Activated T-helper 17 cell treated with anti-CD3 and anti-CD28 coated beads, Interleukin-2, amount 50 U/mL, for 72 hours (primary cell): ENCODE measurements at regions not wholly inside any gene's neighbourhood (a gene's known extent, or its start where the extent isn't known, plus 50 kb on each side); places are given as distances from the start of the nearest gene placed in this dataset.

Experiments used
- ATAC-seq: fragments of 150-1000 bp; cut with Tn5 transposase; replicated peaks from 2 replicates; pipeline ENCODE4 v1.10.0; 2021; ENCODE audit warnings: mild to moderate bottlenecking, moderate library complexity
- H3K27ac Mint-ChIP-seq: one replicate; pipeline ENCODE4 v1.8.0; 2022; ENCODE audit warnings: mixed read lengths
- H3K27me3 Mint-ChIP-seq: one replicate; pipeline ENCODE4 v1.8.0; 2022; ENCODE audit warnings: mixed read lengths
- H3K36me3 Mint-ChIP-seq: one replicate; pipeline ENCODE4 v1.8.0; 2022; ENCODE audit warnings: low read depth, mild to moderate bottlenecking, mixed read lengths
- H3K4me1 Mint-ChIP-seq: one replicate; pipeline ENCODE4 v1.8.0; 2022; ENCODE audit warnings: mixed read lengths
- H3K4me3 Mint-ChIP-seq: one replicate; pipeline ENCODE4 v1.8.0; 2022; ENCODE audit warnings: mild to moderate bottlenecking, mixed read lengths
- H3K9me3 Mint-ChIP-seq: one replicate; pipeline ENCODE4 v1.8.0; 2022; ENCODE audit warnings: mixed read lengths

DNA sequence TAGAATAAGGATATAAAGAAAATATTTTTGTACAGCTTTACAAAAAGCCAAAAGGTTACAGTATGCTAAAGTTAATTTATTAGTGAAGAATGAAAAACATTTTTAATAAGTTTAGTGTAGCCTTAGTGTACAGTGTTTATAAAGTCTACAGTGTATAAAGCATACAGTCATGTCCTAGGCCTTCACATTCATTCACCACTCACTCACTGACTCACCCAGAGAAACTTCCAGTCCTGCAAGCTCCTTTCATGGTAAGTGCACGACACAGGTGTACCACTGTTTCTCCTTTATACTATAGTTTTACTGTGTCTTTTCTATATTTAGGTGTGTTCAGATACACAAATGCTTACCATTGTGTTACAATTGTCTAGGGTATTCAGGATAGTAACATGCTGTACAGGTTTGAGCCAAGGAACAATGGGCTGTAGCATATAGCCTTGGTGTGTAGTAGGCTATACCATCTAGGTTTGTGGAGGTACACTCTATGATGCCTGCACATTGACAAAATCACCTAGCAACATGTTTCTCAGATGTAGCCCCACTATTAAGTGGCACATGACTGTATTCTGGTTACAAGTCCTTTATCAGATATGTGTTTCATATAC is 197.1 kb upstream of the KBTBD8 start:
- Mint-ChIP-seq H3K4me1 (no peaks in the 10 kb centered on the region), H3K9me3 (peaks cover 4% of the 10 kb centered on the region), H3K4me3 (no peak overlapping the region), H3K27ac (no peak overlapping the region), H3K36me3 (no peaks in the 10 kb centered on the region), H3K27me3 (peaks cover 10% of the 10 kb centered on the region)
- no peak for ATAC-seq

- peaks cover 4% of the 10 kb centered on the region for H3K27me3 Mint-ChIP-seq
- ATAC-seq = no peak
- H3K36me3 Mint-ChIP-seq = no peaks in the 10 kb centered on the region
- H3K27ac Mint-ChIP-seq = no peak overlapping the region
- no peaks in the 10 kb centered on the region for H3K4me1 Mint-ChIP-seq
- no peak overlapping the region for H3K4me3 Mint-ChIP-seq
- H3K9me3 Mint-ChIP-seq = no peaks in the 10 kb centered on the region
Observed at GRCh38 chr3:66803206-66803605, 194.9 kb upstream of the KBTBD8 start.

GRCh38 chr3:66803721-66804695 is 194.1 kb upstream of the KBTBD8 start:
- Mint-ChIP-seq H3K4me1 (no peaks in the 10 kb centered on the region), H3K4me3 (no peak overlapping the region), H3K27ac (no peak overlapping the region), H3K9me3 (no peaks in the 10 kb centered on the region), H3K36me3 (no peaks in the 10 kb centered on the region), H3K27me3 (no peaks in the 10 kb centered on the region)
- ATAC-seq = no peak

DNA sequence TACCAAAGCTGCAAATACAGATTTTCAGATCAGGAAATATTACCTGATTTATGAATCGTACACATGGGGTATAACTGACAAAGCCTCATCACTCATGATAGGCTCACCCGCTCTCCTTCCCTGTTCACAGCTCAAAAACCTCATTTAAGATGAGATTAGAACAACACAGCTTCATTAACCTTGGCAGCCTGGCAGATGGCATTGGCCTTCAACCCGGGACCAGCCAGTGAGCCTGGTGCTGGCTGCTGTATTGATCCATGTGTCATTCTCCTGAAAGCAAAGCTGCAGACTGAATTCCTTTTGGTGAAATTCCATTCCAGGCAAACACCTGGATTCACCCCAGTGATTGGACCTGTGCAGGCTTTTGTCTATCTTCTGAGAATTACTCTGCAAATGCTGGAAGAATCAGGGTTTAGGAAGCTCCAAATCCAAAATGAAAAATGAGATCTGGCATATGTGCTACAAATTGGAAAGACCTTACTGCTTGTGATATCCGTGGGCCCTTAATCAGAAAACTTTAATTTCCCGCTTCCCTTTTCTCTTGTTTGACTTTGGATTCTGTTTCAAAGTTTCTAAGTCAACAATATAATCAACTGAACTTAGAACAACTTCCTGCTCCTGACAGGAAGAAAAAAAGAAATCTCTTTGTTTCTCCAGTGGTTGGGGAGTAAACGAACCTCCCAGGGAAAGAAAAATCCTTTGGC is 189.1 kb upstream of the KBTBD8 start:
- H3K4me3 Mint-ChIP-seq = no peak overlapping the region
- no peaks in the 10 kb centered on the region for H3K9me3 Mint-ChIP-seq
- H3K4me1 Mint-ChIP-seq = no peaks in the 10 kb centered on the region
- no peaks in the 10 kb centered on the region for H3K36me3 Mint-ChIP-seq
- H3K27me3 Mint-ChIP-seq = no peaks in the 10 kb centered on the region
- H3K27ac Mint-ChIP-seq = no peak overlapping the region
- ATAC-seq = no peak

DNA sequence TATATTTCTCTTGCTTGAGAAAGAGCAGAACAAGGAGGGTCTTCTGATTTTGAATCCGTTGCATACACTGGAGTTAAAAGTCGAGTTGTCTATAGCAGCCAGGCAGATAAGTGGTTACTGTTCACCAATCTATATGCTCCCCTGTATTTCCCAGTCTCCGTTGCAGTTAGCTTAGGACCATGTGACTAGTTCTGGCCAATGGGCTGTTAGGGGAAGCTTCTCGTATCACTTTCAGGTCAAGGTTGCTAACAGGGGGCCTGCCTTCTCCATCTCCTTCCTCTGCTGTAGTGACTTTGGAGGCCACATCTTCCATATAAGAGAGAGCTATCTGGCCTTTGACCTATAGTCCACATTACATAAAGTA is 188.5 kb upstream of the KBTBD8 start:
- H3K4me3 Mint-ChIP-seq = no peak overlapping the region
- H3K9me3 Mint-ChIP-seq = no peaks in the 10 kb centered on the region
- no peaks in the 10 kb centered on the region for H3K27me3 Mint-ChIP-seq
- H3K4me1 Mint-ChIP-seq = no peaks in the 10 kb centered on the region
- H3K36me3 Mint-ChIP-seq = no peaks in the 10 kb centered on the region
- no peak overlapping the region for H3K27ac Mint-ChIP-seq
- no peak for ATAC-seq

GRCh38 chr3:66812136-66812535 is 186.0 kb upstream of the KBTBD8 start:
- no peaks in the 10 kb centered on the region for H3K27me3 Mint-ChIP-seq
- no peaks in the 10 kb centered on the region for H3K9me3 Mint-ChIP-seq
- no peak overlapping the region for H3K4me3 Mint-ChIP-seq
- no peak for ATAC-seq
- H3K27ac Mint-ChIP-seq = no peak overlapping the region
- H3K36me3 Mint-ChIP-seq = no peaks in the 10 kb centered on the region
- H3K4me1 Mint-ChIP-seq = no peaks in the 10 kb centered on the region

DNA sequence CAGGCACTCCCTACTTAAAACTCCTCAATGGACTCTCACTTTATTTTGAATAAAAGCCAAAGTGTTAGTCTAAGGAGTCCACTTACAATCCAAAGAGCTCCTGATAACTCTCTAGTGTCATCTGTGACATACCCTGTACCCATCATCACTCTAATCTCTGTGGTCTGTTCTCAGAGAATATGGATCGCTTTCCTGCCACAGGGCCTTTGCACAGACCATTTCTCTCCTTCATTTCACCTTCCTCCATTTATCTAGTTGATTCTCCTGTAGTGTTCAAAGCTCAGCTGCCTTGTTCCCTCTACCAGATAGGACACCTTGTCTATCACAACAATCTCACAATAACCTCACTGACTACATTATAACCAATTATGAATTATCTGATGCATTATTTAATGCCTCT is 185.4 kb upstream of the KBTBD8 start:
- Mint-ChIP-seq H3K4me1 (no peaks in the 10 kb centered on the region), H3K36me3 (no peaks in the 10 kb centered on the region), H3K27me3 (no peaks in the 10 kb centered on the region), H3K9me3 (no peaks in the 10 kb centered on the region), H3K27ac (no peak overlapping the region), H3K4me3 (no peak overlapping the region)
- ATAC-seq = no peak

GRCh38 chr3:66816090-66816761 is 181.9 kb upstream of the KBTBD8 start:
- Mint-ChIP-seq H3K27me3 (peaks cover 4% of the 10 kb centered on the region), H3K27ac (no peak overlapping the region), H3K4me1 (no peaks in the 10 kb centered on the region), H3K4me3 (no peak overlapping the region), H3K36me3 (no peaks in the 10 kb centered on the region), H3K9me3 (no peaks in the 10 kb centered on the region)
- peak; percentile 57 for ATAC-seq

- Mint-ChIP-seq H3K27me3 (peaks cover 4% of the 10 kb centered on the region), H3K36me3 (no peaks in the 10 kb centered on the region), H3K27ac (no peak overlapping the region), H3K9me3 (no peaks in the 10 kb centered on the region), H3K4me1 (no peaks in the 10 kb centered on the region), H3K4me3 (no peak overlapping the region)
- no peak for ATAC-seq
Observed at GRCh38 chr3:66817951-66818557, 180.1 kb upstream of the KBTBD8 start.

DNA sequence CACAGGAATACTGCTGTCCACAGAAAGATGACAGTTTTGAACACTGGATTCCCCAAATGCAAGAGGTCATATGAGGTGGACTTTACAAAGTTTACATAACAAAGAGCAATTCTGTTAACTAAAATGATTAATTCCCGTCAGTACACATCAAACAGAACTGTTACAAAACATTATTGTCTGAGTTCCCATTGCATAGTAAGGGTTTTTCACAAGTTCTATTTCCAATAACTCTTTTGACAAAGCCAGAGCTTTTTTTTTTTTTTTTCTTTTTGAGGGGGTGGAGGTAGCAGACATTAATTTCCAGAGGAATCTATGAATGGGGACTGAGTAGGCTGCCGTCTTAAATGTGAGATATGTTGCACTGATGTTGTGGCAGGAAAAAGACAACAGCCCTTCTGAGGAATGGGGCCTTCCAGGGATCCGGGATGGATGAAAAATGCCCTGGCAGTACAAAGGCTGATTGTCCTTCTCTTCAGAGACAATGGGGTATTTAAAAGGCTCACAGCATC is 178.1 kb upstream of the KBTBD8 start:
- Mint-ChIP-seq H3K4me1 (no peaks in the 10 kb centered on the region), H3K27ac (no peak overlapping the region), H3K4me3 (no peak overlapping the region), H3K36me3 (no peaks in the 10 kb centered on the region), H3K9me3 (no peaks in the 10 kb centered on the region), H3K27me3 (peaks cover 4% of the 10 kb centered on the region)
- ATAC-seq = no peak

DNA sequence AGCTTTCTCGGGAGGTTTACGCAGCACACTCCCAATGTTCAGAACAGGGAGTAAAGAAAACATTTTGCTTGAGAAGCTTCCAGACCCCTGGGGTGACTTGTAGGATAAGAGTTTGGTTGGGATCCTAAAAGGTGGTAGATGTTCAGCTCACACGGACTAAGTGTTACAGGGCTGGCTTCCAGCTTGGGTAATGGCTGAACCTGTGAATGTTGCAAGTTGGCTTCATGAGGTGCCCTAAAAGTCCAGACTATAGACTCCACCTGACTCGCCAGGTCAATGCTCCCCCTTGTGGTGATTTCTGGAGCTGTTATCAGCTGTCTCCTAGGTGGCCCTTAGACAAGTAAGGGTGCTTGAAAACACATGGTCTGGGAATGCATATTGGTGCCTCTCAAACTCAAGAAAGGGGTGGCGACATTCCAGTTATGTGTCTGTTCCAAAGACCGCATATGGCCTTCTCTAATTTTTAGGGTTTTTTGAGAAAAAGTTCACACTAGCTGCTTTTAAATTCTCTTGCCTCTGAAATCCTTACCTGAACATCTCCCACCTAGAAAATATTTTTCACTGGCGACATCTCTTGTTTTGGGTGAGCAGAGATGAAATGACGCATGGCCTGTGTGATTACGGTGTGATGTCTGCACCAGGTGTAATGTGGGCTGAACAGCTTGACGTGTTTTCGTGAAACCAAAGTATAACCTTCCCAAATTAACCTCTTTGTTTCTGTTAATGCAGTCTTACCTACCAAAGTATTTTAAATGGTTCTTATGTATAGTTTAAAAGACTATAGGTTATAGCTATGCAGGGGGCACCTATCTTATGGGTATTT is 175.7 kb upstream of the KBTBD8 start:
- H3K4me3 Mint-ChIP-seq = no peak overlapping the region
- H3K4me1 Mint-ChIP-seq = no peaks in the 10 kb centered on the region
- peaks cover 4% of the 10 kb centered on the region for H3K27me3 Mint-ChIP-seq
- H3K9me3 Mint-ChIP-seq = no peaks in the 10 kb centered on the region
- ATAC-seq = peak; percentile 74
- no peaks in the 10 kb centered on the region for H3K36me3 Mint-ChIP-seq
- no peak overlapping the region for H3K27ac Mint-ChIP-seq

GRCh38 chr3:66823009-66823397 is 175.1 kb upstream of the KBTBD8 start:
- Mint-ChIP-seq H3K4me3 (no peak overlapping the region), H3K27me3 (peaks cover 4% of the 10 kb centered on the region), H3K27ac (no peak overlapping the region), H3K36me3 (no peaks in the 10 kb centered on the region), H3K9me3 (no peaks in the 10 kb centered on the region), H3K4me1 (no peaks in the 10 kb centered on the region)
- no peak for ATAC-seq

GRCh38 chr3:66823532-66823931 is 174.6 kb upstream of the KBTBD8 start:
- Mint-ChIP-seq H3K27me3 (peaks cover 4% of the 10 kb centered on the region), H3K9me3 (no peaks in the 10 kb centered on the region), H3K36me3 (no peaks in the 10 kb centered on the region)

More at GRCh38 chr3:66823532-66823931, 174.6 kb upstream of the KBTBD8 start:
- no peak for ATAC-seq
- Mint-ChIP-seq H3K4me3 (no peak overlapping the region), H3K27ac (no peak overlapping the region), H3K4me1 (no peaks in the 10 kb centered on the region)
